ENCODE measurements at regions not wholly inside any gene's neighbourhood (a gene's known extent, or its start where the extent isn't known, plus 50 kb on each side); places are given as distances from the start of the nearest gene placed in this dataset.

GRCh38 chr13:86193281-86193680 lies 394.1 kb upstream of the SLITRK6 start:
- no peak for TF ChIP-seq YY1 (IDR thresholded peaks at IDR 0.05)
- TF ChIP-seq SP1 (IDR thresholded peaks at IDR 0.05), result no peak
- TF ChIP-seq CTCF (IDR thresholded peaks at IDR 0.05; ENCODE audit: low read depth, low read length, missing input control), result no peak
- no peak for TF ChIP-seq TAF1 (conservative IDR thresholded peaks at IDR 0.05)
- no peak for TF ChIP-seq EGR1 (IDR thresholded peaks at IDR 0.05; ENCODE audit: low read depth in 2 of 2)
- TF ChIP-seq RXRA (IDR thresholded peaks at IDR 0.05), result no peak
- no peak for TF ChIP-seq FOXA1 (IDR thresholded peaks at IDR 0.05)
- no peak for TF ChIP-seq MAX (IDR thresholded peaks at IDR 0.05)
- TF ChIP-seq NR2F2 (IDR thresholded peaks at IDR 0.05), result no peak

All from liver (tissue), 3 donors.